ENCODE measurements at regions not wholly inside any gene's neighbourhood (a gene's known extent, or its start where the extent isn't known, plus 50 kb on each side); places are given as distances from the start of the nearest gene placed in this dataset.

- TF ChIP-seq, protein P1, sequence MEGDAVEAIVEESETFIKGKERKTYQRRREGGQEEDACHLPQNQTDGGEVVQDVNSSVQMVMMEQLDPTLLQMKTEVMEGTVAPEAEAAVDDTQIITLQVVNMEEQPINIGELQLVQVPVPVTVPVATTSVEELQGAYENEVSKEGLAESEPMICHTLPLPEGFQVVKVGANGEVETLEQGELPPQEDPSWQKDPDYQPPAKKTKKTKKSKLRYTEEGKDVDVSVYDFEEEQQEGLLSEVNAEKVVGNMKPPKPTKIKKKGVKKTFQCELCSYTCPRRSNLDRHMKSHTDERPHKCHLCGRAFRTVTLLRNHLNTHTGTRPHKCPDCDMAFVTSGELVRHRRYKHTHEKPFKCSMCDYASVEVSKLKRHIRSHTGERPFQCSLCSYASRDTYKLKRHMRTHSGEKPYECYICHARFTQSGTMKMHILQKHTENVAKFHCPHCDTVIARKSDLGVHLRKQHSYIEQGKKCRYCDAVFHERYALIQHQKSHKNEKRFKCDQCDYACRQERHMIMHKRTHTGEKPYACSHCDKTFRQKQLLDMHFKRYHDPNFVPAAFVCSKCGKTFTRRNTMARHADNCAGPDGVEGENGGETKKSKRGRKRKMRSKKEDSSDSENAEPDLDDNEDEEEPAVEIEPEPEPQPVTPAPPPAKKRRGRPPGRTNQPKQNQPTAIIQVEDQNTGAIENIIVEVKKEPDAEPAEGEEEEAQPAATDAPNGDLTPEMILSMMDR (IDR thresholded peaks at IDR 0.05; ENCODE audit: unreplicated experiment): no peak
- Mint-ChIP-seq H3K9me3 (ENCODE audit: low read depth, unreplicated experiment) (no peaks in the 10 kb centered on the region), H3K4me3 (ENCODE audit: low read depth, unreplicated experiment) (no peak overlapping the region), H3K27me3 (ENCODE audit: unreplicated experiment) (peaks cover 32% of the 10 kb centered on the region), H3K27ac (ENCODE audit: unreplicated experiment) (no peak overlapping the region), H3K36me3 (ENCODE audit: insufficient read depth, unreplicated experiment) (no peaks in the 10 kb centered on the region), H3K4me1 (ENCODE audit: low read depth, unreplicated experiment) (no peaks in the 10 kb centered on the region)
- no peak for DNase-seq
- intact Hi-C loops (cut with micrococcal nuclease; ENCODE audit: unreplicated experiment): no loop called here
- BruUV-seq (replicated peaks): no TSS peak
- CTCF ChIA-PET: no interaction called here
Measured at GRCh38 chr4:57206172-57206571, 96.0 kb upstream of the IGFBP7 start.

GRCh38 chr4:57205580-57205979, 95.4 kb upstream of the IGFBP7 start:
- Mint-ChIP-seq H3K4me3 (ENCODE audit: low read depth, unreplicated experiment) (no peak overlapping the region), H3K4me1 (ENCODE audit: low read depth, unreplicated experiment) (no peaks in the 10 kb centered on the region), H3K36me3 (ENCODE audit: insufficient read depth, unreplicated experiment) (no peaks in the 10 kb centered on the region), H3K27ac (ENCODE audit: unreplicated experiment) (no peak overlapping the region), H3K27me3 (ENCODE audit: unreplicated experiment) (peaks cover 32% of the 10 kb centered on the region), H3K9me3 (ENCODE audit: low read depth, unreplicated experiment) (no peaks in the 10 kb centered on the region)
- BruUV-seq (replicated peaks): no TSS peak
- no peak for DNase-seq
- TF ChIP-seq, protein P1 (IDR thresholded peaks at IDR 0.05; ENCODE audit: unreplicated experiment): no peak
- intact Hi-C loops (cut with micrococcal nuclease; ENCODE audit: unreplicated experiment): no loop called here
- CTCF ChIA-PET: no interaction called here

GRCh38 chr4:57200799-57201327, 90.7 kb upstream of the IGFBP7 start:
- Mint-ChIP-seq H3K27me3 (ENCODE audit: unreplicated experiment) (peaks cover 6% of the 10 kb centered on the region), H3K9me3 (ENCODE audit: low read depth, unreplicated experiment) (peaks cover 3% of the 10 kb centered on the region), H3K36me3 (ENCODE audit: insufficient read depth, unreplicated experiment) (no peaks in the 10 kb centered on the region), H3K27ac (ENCODE audit: unreplicated experiment) (no peak overlapping the region), H3K4me3 (ENCODE audit: low read depth, unreplicated experiment) (no peak overlapping the region), H3K4me1 (ENCODE audit: low read depth, unreplicated experiment) (no peaks in the 10 kb centered on the region)
- DNase-seq: no peak
- CTCF ChIA-PET: no interaction called here
- intact Hi-C loops (cut with micrococcal nuclease; ENCODE audit: unreplicated experiment): no loop called here
- TF ChIP-seq, protein P1 (IDR thresholded peaks at IDR 0.05; ENCODE audit: unreplicated experiment): no peak
- no TSS peak for BruUV-seq (replicated peaks)

DNA sequence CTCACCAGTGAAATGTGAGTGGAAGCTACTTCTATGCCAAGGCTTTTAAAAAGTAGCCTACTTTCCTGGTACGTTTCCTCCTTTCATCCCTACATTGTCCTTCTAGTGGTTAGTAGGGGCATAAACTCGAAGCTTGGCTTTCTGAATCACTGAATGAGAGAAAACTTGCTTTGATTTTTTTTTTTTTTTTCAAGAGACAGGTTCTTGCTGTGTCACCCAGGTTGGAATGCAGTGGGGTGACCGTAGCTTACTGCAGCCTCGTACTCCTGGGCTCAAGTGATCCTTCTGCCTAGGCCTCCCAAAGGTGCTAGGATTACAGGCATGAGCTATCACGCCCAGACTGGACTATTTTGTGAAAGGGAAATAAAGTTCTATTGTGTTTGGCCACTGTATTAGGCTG, 89.1 kb upstream of the IGFBP7 start:
- Mint-ChIP-seq H3K27ac (ENCODE audit: unreplicated experiment) (no peak overlapping the region), H3K4me1 (ENCODE audit: low read depth, unreplicated experiment) (no peaks in the 10 kb centered on the region), H3K9me3 (ENCODE audit: low read depth, unreplicated experiment) (peaks cover 3% of the 10 kb centered on the region), H3K27me3 (ENCODE audit: unreplicated experiment) (no peaks in the 10 kb centered on the region), H3K36me3 (ENCODE audit: insufficient read depth, unreplicated experiment) (no peaks in the 10 kb centered on the region), H3K4me3 (ENCODE audit: low read depth, unreplicated experiment) (no peak overlapping the region)
- no peak for DNase-seq
- CTCF ChIA-PET: no interaction called here
- intact Hi-C loops (cut with micrococcal nuclease; ENCODE audit: unreplicated experiment): no loop called here
- no TSS peak for BruUV-seq (replicated peaks)
- TF ChIP-seq, protein P1 (IDR thresholded peaks at IDR 0.05; ENCODE audit: unreplicated experiment): no peak

Measured in Calu3 (cell line).